GM19324 (cell line): ENCODE measurements at regions not wholly inside any gene's neighbourhood (a gene's known extent, or its start where the extent isn't known, plus 50 kb on each side); places are given as distances from the start of the nearest gene placed in this dataset.

Experiments
- ATAC-seq: cut with Tn5 transposase; IDR thresholded peaks from one replicate; pipeline ENCODE4 v1.9.1; 2021; ENCODE audit warnings: mild to moderate bottlenecking, moderate library complexity; ENCODE audit not compliant: unreplicated experiment, low FRiP score

- ATAC-seq: no peak
Observed at GRCh38 chr19:16022251-16022650, 54.0 kb upstream of the TPM4 start.

GRCh38 chr19:16022681-16023080, 53.6 kb upstream of the TPM4 start:
- no peak for ATAC-seq

GRCh38 chr19:16023146-16023915, 53.0 kb upstream of the TPM4 start:
- no peak for ATAC-seq

GRCh38 chr19:16024266-16025107, 51.8 kb upstream of the TPM4 start:
- no peak for ATAC-seq

GRCh38 chr19:16025108-16026101, 50.9 kb upstream of the TPM4 start:
- ATAC-seq: no peak

GRCh38 chr19:16026131-16026530, 50.2 kb upstream of the TPM4 start:
- no peak for ATAC-seq
